Aorta (tissue), 5 donors: ENCODE measurements at regions not wholly inside any gene's neighbourhood (a gene's known extent, or its start where the extent isn't known, plus 50 kb on each side); places are given as distances from the start of the nearest gene placed in this dataset.

Experiments
- ATAC-seq: fragments of 200-7000 bp; cut with Tn5 transposase; one replicate; pipeline ENCODE4 v1.9.1; 2022; ENCODE audit warnings: moderate library complexity; ENCODE audit not compliant: low FRiP score
- DNase-seq, 2 donors: peaks; one replicate each; pipeline ENCODE4 v3.0.0-alpha.2; 2020
- H3K27ac ChIP-seq, 2 donors: one replicate each; pipeline ENCODE4 v1.5.1; 2013; ENCODE audit warnings: low read length in 2 of 2, mild to moderate bottlenecking in 2 of 2, moderate library complexity in 2 of 2, control low read depth in 1 of 2, inconsistent platforms in 1 of 2, low read depth in 1 of 2
- H3K27me3 ChIP-seq, 2 donors: one replicate each; pipeline ENCODE4 v1.6.1; 2013; ENCODE audit warnings: control low read depth in 1 of 2, low read length in 1 of 2, mild to moderate bottlenecking in 1 of 2, moderate library complexity in 1 of 2; ENCODE audit not compliant: insufficient read depth in 2 of 2, control insufficient read depth in 1 of 2
- H3K36me3 ChIP-seq, 2 donors: one replicate each; pipeline ENCODE4 v1.6.1; 2013; ENCODE audit warnings: control low read depth in 1 of 2, low read length in 1 of 2, mild to moderate bottlenecking in 1 of 2; ENCODE audit not compliant: insufficient read depth in 2 of 2, control insufficient read depth in 1 of 2
- H3K4me1 ChIP-seq, 2 donors: one replicate each; pipeline ENCODE4 v1.6.1; 2013; ENCODE audit warnings: low read length in 2 of 2, control low read depth in 1 of 2, mild to moderate bottlenecking in 1 of 2, moderate library complexity in 1 of 2; ENCODE audit not compliant: insufficient read depth in 2 of 2, control insufficient read depth in 1 of 2
- H3K4me3 ChIP-seq, 2 donors: one replicate each; pipeline ENCODE4 v1.5.1; 2013; ENCODE audit warnings: low read length in 2 of 2, control low read depth in 1 of 2, mild to moderate bottlenecking in 1 of 2
- H3K9me3 ChIP-seq: one replicate; pipeline ENCODE4 v1.6.1; 2013; ENCODE audit warnings: mild to moderate bottlenecking, low read length; ENCODE audit not compliant: control insufficient read depth
- WGBS, 2 donors: extraction: QIAGEN DNeasy Blood & Tissue Kit; methylation state at CpG; one replicate each; pipeline ENCODE4 v1.1.7; 2013; 5-methylcytosine and 5-hydroxymethylcytosine counted together
- intact Hi-C, 2 donors: fragments of 100-400 bp; cut with DNase I; formaldehyde crosslinking; loops; one replicate each; pipeline versions ENCODE4 v1.14.2 to v1.15.0; 2022
- donor health status: healthy with polysubstance abuse.
- donor health status: Bipolar disorder and iron deficiency.
- donor health status: DM: no; HTN: no; CAD: no.
- donor health status: DM: no; HTN: no; CAD: no.
- donor health status: DM: yes; HTN: yes; CAD: no.

DNA sequence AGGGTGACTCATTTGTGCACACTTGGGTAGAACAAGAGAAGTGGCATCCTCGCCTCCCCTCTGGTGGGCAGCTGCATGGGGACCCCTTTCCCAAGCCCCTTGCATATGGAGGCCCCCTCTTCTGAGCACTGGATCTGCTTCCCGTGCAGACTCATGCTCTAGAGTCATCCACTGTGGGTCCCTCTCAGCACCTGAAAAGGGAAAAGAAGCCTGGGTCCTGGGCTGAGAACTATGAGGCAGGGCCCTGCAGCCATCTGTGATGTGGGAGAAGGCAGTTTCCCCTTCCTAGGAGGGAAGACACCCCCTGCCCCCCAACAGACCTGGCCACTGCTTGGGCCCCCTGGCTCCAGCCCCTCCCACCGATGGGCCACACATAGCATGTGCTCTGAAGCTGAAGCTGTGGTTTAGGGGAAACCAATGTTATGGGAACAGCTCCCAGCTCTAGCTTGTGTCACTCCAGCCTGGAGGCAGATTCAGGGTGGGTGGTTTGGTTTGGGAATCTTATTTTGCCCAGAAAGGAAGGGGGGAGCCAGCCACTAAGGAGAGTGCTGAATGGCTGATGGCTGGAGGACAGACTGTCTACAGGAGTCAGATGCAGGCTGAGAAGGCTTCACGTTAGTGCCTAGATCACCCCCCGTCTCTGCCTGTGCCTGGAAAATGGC lies 172.8 kb downstream of the GLI2 start:
- Histone ChIP-seq H3K27me3 (no peaks in the 10 kb centered on the region), H3K36me3 (no peaks in the 10 kb centered on the region), H3K4me3 (no peak overlapping the region), H3K4me1 (no peaks in the 10 kb centered on the region), H3K27ac (no peak overlapping the region), H3K9me3 (no peaks in the 10 kb centered on the region)
- ATAC-seq: no peak
- WGBS, 2 donors: 93 to 95% methylated on average over 5 of the region's 5 CpGs
- DNase-seq: peak in 1 of 2 donors; percentile 22
- intact Hi-C loops: no loop called here

DNA sequence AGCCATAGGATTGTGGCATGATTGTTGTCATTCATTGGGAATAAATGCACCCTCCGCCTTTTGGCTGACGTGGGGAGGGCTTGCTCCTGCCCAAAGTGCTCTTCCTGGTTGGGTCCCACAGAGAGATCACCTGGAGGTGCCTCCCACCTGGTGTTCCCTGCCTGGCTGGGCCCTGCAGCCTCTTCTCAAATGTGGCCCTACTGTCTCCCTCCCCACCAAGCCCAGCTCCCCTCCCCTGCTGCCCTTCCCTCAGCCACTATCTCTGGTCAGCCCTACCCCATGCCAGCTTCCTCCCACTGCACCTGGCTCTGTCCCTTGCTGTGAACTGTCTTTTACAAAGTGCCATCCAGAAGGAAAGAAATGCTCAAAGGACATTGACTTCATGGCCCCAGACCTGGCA lies 173.4 kb downstream of the GLI2 start:
- WGBS, 2 donors: 92 to 93% methylated on average over 2 of the region's 2 CpGs

DNA sequence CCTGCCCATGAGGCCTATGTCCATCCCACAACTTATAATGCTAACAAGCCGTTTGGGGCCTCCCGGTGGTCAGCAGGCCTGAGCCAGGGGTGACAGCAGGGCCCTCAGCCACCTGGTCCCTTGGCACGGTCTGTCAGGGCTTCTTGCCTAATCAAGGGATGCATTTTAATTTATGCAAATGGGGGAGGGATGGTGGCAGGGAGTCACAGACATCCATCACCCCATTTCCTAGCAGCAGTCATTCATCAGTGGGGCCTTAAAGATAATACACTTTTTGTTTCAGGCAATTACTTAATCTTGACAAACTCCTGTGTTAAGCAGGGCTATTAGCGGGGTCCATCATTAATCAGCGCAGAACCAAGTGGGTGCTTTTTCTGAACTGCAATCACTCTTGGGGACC lies 174.5 kb downstream of the GLI2 start:
- H3K4me3 ChIP-seq: no peak overlapping the region
- DNase-seq: no peak
- H3K36me3 ChIP-seq: no peaks in the 10 kb centered on the region
- 93 to 96% methylated on average over 5 of the region's 5 CpGs for WGBS, 2 donors
- H3K4me1 ChIP-seq: peaks cover 0 to 5% of the 10 kb centered on the region in 2 donors
- ATAC-seq: no peak
- H3K27me3 ChIP-seq: no peaks in the 10 kb centered on the region
- H3K9me3 ChIP-seq: no peaks in the 10 kb centered on the region
- no peak overlapping the region for H3K27ac ChIP-seq
- intact Hi-C loops: loop anchor here (5.0 to 10.0 kb wide), 2 partner anchors 43 to 175 kb away; partner anchors contain the start of gene GLI2 (in 1 of the 2)

More for the DNA sequence above, 173.4 kb downstream of the GLI2 start:
- ATAC-seq (no peak), DNase-seq (peak in 1 of 2 donors; percentile 16)
- Histone ChIP-seq H3K27ac (no peak overlapping the region), H3K4me1 (no peaks in the 10 kb centered on the region), H3K4me3 (no peak overlapping the region), H3K9me3 (no peaks in the 10 kb centered on the region), H3K27me3 (no peaks in the 10 kb centered on the region), H3K36me3 (no peaks in the 10 kb centered on the region)
- intact Hi-C loops: no loop called here

DNA sequence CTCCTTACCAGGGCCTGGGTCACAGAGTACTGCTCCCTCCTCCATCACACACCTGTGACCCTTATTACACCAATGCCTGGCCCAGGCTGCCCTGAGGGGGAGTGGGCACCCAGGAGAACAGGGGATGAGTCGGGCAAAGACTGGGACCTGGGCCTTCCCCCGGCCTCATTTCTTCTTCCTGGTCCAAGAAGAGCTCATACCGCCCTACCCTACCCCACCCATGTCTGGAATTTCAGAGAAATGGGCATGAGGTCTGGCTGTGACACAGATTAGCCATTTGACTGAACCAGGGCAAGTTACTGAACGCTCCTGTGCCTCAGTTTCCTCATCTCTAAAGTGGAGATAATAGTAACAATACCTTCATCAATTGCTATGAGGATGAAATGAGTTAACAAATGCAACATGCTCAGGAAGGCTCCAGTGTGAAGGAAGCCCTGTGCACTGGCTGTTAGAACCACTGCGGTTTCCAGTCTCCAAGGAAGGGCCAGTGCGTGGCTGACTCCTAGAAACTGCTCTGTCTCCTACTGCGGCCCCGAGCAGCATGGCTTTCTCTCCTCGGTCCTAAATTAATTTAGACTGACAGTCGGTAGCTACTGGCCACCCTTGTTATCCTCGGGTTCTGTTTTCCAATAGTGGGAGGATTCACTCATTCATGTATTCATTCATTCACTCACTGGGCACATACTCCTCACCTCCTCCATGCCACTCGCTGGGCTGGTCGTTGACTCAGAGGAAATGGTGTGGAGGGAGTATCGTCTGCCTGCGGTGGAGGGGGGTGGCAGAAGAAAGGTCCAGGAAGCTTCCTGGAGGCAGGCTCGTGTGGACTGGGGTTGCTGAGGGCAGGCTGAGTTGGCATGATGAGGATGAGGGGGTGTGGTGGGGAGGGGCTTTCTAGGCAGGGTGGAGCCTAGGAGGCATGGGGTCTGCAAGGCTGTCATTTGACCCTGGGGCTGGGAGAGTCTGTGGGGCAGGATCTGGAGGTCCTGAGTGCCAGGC lies 175.6 kb downstream of the GLI2 start:
- ATAC-seq (no peak), DNase-seq (peak in 1 of 2 donors; percentile 49)
- intact Hi-C loops: loop anchor here (5.0 to 10.0 kb wide), 2 partner anchors 44 to 176 kb away; partner anchors contain the start of gene GLI2 (in 1 of the 2)
- H3K36me3 ChIP-seq: no peaks in the 10 kb centered on the region
- 74 to 77% methylated on average over 16 of the region's 16 CpGs for WGBS, 2 donors
- H3K4me1 ChIP-seq: peaks cover 0 to 11% of the 10 kb centered on the region in 2 donors
- H3K27me3 ChIP-seq: no peaks in the 10 kb centered on the region
- H3K9me3 ChIP-seq: no peaks in the 10 kb centered on the region
- no peak overlapping the region for H3K4me3 ChIP-seq
- peak overlapping the region in 1 of 2 donors; percentile 37 for H3K27ac ChIP-seq

DNA sequence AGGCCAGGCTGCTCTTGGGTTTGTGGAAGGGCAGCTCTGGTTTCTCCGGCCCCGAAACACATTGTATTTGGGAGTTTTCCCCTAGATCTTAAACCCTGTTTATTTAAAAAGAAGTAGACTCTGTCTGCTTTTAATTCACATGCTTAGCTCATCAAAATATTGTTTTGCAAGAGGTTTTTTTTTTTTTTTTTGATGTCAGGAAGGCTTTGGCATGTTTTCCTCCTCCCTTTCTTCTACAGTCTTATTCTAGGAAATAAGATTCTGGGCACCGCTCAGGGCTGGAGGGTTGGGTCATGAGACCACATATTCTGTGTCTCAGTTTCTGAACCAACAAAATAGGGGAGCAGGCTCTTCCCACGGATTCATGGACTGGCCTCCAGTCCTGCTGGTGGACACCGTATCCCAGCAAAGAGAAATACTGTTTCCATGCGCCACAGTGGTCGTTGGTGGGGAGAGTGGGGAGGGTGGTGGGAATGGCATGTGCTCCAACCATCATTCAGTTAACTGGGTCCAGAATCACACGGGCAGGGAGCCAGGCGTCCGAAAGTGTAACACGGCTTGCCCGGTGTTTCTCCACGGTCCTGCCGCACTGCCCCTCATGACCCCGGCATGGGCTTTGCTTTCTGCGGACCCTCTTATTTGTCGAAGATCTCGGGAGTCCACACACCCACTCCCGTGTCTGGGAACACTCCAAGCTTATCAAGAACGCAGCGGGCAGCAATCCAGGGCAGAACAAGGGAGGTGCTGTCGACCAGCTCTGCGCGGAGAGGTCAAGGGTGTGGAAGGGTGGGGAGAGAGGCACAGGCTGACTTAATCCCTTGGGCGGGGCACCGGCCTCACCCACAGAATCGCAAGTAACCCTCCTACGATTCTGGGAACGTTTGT lies 176.7 kb downstream of the GLI2 start:
- peak; percentile 66 for ATAC-seq
- peak overlapping the region; percentile 62 to 85 for H3K27ac ChIP-seq
- H3K9me3 ChIP-seq: no peaks in the 10 kb centered on the region
- 5 to 12% methylated on average over 29 of the region's 29 CpGs for WGBS, 2 donors
- H3K36me3 ChIP-seq: no peaks in the 10 kb centered on the region
- DNase-seq: peak; percentile 82 to 91
- H3K4me3 ChIP-seq: no peak overlapping the region
- H3K4me1 ChIP-seq: peaks cover 0 to 11% of the 10 kb centered on the region in 2 donors
- intact Hi-C loops: loop anchor here (5.0 to 10.0 kb wide), 2 partner anchors 45 to 178 kb away; partner anchors contain the start of gene GLI2 (in 1 of the 2)
- H3K27me3 ChIP-seq: no peaks in the 10 kb centered on the region

DNA sequence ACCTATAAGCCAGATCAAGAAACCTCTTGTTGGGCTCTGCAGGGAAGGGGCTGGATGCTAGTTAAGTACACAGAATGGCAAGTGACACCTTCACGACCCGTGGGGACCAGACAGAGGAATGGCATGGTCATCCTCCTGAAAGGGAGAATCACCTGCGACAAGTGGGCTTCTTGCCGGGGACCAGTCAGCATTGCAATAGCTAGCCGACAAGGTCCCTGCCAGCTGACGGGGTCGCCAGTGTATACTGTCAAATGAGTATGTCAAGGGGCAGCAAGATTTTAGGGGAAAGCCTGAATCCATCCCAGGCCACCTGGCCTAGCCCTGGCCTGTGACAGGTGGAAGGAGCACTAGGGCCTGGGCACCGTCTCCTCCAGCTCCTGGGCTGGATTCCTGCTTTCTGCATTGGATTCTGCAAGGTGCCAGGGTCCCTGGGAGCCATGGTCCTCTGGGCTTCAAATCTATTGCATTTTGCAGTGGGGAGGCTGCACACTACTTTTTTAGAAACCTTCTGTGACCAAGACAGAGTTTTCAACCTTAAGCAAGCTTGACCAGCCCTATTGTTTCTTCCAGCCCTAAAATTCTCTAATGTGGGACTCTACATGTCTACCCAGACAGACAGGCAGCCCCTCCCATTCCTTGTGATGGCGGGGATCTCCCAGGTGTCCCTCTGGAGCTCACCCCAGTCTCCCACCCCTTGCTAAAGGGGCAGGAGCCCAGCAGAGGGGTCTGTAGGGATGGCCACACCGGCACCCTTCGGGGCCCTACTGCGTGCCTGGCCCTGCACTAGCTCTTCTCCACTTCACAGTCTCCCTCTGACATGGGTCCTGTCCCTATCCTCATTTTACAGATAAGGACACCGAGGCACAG lies 178.5 kb downstream of the GLI2 start:
- WGBS, 2 donors: 89 to 90% methylated on average over 13 of the region's 13 CpGs
- peak in 1 of 2 donors; percentile 29 for DNase-seq
- intact Hi-C loops: loop anchor here (5.0 to 10.0 kb wide), 2 partner anchors 47 to 179 kb away; partner anchors contain the start of gene GLI2 (in 1 of the 2)
- Histone ChIP-seq H3K4me1 (peaks cover 0 to 11% of the 10 kb centered on the region in 2 donors), H3K27me3 (no peaks in the 10 kb centered on the region), H3K4me3 (no peak overlapping the region), H3K9me3 (no peaks in the 10 kb centered on the region), H3K36me3 (no peaks in the 10 kb centered on the region), H3K27ac (peak overlapping the region; percentile 46 to 87)
- ATAC-seq: no peak

DNA sequence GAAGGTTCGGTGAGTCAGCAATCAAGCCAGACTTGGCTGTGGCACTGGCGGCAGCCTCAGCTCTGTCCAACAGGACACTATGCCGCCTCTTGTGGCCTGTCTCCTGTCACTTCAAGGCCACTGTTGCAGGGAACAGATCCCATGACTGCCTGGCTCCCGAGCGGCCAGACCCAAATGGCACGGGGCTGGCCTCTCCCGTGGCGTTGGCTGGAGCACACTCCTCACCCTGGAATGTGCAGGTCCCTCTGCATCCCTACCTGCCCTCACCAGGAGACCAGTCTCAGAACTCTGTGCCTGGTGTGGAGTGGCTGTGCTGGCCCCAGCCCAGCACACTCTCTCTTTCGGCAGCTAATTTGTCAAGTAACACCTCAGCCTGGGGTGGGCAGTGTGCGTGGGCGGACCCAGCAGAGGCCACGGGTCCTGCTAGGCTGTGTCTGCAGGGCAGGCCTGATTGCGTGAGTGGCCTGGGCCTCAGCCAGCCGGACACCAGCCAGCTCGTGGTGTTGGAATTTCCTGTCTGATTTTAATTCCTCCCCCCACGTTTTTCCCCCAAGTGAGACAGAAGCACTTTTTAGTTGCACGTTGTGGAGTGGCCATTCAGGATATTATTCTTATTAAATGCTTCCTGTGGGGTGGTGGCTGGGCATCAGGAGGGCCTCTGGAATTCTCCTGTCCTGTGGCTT lies 179.3 kb downstream of the GLI2 start:
- ATAC-seq (peak; percentile 70), DNase-seq (peak; percentile 92 to 97)
- no peaks in the 10 kb centered on the region for H3K36me3 ChIP-seq
- H3K4me3 ChIP-seq: no peak overlapping the region
- peak overlapping the region; percentile 46 to 87 for H3K27ac ChIP-seq
- peaks cover 0 to 11% of the 10 kb centered on the region in 2 donors for H3K4me1 ChIP-seq
- intact Hi-C loops: loop anchor here (5.0 to 10.0 kb wide), 3 partner anchors 48 to 180 kb away; partner anchors contain the start of gene GLI2 (in 1 of the 2)
- WGBS, 2 donors: 1 to 5% methylated on average over 17 of the region's 17 CpGs
- H3K27me3 ChIP-seq: no peaks in the 10 kb centered on the region
- H3K9me3 ChIP-seq: no peaks in the 10 kb centered on the region
